T-helper 1 cell (primary cell): ENCODE measurements at regions not wholly inside any gene's neighbourhood (a gene's known extent, or its start where the extent isn't known, plus 50 kb on each side); places are given as distances from the start of the nearest gene placed in this dataset.
"Not testable (repeated sequence)": the region's sequence is repeated elsewhere in the genome, so short reads cannot be mapped to it uniquely, and the experiment has no call there.

ENCODE experiments used
- DNase-seq, 5 donors: peaks; one replicate each; pipeline ENCODE4 v3.0.0-alpha.2; 2012 to 2020

DNA sequence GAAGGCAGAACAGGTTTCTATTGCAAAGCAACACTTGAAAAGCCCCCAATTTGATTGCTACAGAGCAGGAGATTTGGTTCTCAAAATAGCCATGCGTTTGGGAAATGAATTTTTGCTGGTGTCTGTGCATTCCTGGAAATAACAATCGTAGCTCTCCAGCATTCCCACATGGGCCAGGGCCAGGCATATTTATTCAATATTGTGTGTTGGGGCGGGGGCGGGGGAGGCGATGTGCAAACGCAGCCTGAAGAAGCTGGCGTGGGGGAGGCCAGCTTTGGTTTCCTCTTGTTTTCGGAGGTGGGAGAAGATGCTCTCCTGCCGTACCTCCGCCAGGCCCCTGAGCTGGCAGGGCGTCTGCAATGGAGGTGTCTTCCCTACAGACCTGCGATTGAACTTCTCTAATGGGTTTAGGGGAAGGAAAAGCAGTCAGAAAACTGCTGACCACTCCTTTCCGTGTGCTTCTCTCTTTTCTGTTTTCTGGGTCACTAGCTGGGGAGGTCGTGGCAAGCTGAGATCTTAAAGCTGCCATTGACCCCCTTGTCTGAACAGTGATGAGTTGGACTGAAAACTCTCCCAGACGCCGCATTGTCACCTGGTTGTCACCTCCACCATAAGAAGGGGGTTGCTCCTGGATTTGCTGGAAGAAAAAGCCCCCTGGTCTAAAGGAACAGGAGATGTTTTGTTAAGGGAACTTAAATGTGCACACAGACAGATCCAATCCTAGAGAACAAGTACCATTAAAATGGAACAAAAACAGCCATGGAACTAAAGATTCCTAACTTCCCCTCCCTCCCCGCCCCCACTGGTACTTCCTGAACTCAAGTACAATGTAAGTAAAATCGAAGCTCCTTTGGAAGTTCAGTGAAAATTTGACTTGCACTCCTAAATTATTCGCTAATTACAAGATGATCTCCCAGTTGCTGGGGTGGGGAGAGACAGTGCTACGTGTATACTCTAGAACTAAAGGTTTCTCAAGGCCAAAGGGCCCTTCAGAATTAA is 56.4 kb upstream of the HABP2 start:
- DNase-seq = no peak

DNA sequence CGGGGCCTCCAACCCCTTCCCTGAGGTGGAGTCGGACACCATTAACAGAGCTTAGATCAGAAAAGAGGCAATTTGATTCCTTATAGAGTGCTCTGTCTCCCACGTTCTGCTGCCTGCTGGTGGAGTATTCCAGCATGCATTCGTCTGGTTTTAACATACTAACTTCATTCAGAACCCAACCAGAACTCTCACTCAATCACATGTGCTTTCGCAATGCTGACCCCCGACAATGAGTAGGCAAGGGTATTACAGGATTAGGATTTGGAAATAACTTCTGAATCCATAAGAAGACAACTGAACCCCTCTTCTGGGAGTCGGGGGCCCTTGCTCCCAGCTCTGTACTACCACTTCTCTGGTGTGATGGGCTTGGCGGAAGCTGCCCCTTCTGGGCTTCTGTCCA is 55.7 kb upstream of the HABP2 start:
- DNase-seq = no peak

- no peak for DNase-seq
These were observed 53.9 kb upstream of the HABP2 start for GRCh38 chr10:113498997-113499396.

GRCh38 chr10:113499806-113500205 is 53.0 kb upstream of the HABP2 start:
- no peak for DNase-seq

DNA sequence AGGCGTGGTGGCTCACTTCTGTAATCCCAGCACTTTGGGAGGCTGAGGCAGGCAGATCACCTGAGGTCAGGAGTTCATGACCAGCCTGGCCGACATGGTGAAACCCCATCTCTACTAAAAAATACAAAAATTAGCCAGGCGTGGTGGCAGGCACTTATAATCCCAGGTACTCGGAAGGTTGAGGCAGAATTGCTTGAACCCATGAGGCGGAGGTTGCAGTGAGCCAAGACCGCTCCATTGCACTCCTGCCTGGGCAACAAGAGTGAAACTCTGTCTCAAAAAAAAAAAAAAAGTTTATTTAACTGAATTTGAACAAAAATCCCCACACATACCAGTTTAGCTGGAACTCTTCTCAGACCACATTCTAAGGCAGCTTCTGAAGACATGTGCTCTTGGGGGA is 51.8 kb upstream of the HABP2 start:
- DNase-seq = not testable (repeated sequence)
